Keratinocyte (primary cell): ENCODE measurements at regions not wholly inside any gene's neighbourhood (a gene's known extent, or its start where the extent isn't known, plus 50 kb on each side); places are given as distances from the start of the nearest gene placed in this dataset.

ENCODE experiments used
- DNase-seq: peaks from one replicate; pipeline ENCODE4 v3.0.0-alpha.2; 2011; ENCODE audit warnings: low read depth, missing footprints, low spot score
- FAIRE-seq: peaks from 2 replicates; lab custom pipeline; 2011; peaks lifted over from hg19 to GRCh38; lab: Jason Lieb, UNC
- H2AFZ ChIP-seq: 2 replicates; pipeline ENCODE4 v1.6.0; 2012; ENCODE audit warnings: low read length, control low read depth, inconsistent platforms; ENCODE audit not compliant: control insufficient read depth
- H3K27ac ChIP-seq: 2 replicates; pipeline ENCODE4 v1.5.1; 2011; ENCODE audit warnings: low read length; ENCODE audit not compliant: control insufficient read depth, insufficient read depth
- H3K27me3 ChIP-seq: 3 replicates; pipeline ENCODE4 v1.6.0; 2011; ENCODE audit warnings: low read length; ENCODE audit not compliant: control insufficient read depth, insufficient read depth; ENCODE audit errors: extremely low read depth
- H3K36me3 ChIP-seq, 2 experiments: 2 replicates in 1 of 2; 3 replicates in 1 of 2; pipeline ENCODE4 v1.5.1; 2011; ENCODE audit warnings: low read length in 2 of 2, mild to moderate bottlenecking in 1 of 2; ENCODE audit not compliant: control insufficient read depth in 2 of 2, insufficient read depth in 2 of 2; ENCODE audit errors: extremely low read depth in 1 of 2
- H3K4me1 ChIP-seq: 3 replicates; pipeline ENCODE4 v1.5.1; 2011; ENCODE audit warnings: low read length; ENCODE audit not compliant: control insufficient read depth, insufficient read depth; ENCODE audit errors: extremely low read depth
- H3K4me2 ChIP-seq: 3 replicates; pipeline ENCODE4 v1.6.0; 2011; ENCODE audit warnings: low read depth, low read length; ENCODE audit not compliant: control insufficient read depth, insufficient read depth; ENCODE audit errors: extremely low read depth
- H3K4me3 ChIP-seq, 3 experiments: fragments of 200-600 bp in 1 of 3; sonication (generic) in 1 of 3; 2 replicates in 2 of 3; 3 replicates in 1 of 3; pipeline ENCODE4 v1.5.1; 2011 to 2016; ENCODE audit warnings: low read length in 3 of 3, mild to moderate bottlenecking in 3 of 3, control low read depth in 2 of 3, inconsistent platforms in 1 of 3, low read depth in 1 of 3, mixed read lengths in 1 of 3, mixed run types in 1 of 3, moderate library complexity in 1 of 3; ENCODE audit not compliant: control insufficient read depth in 2 of 3, insufficient read depth in 2 of 3; ENCODE audit errors: extremely low read depth in 1 of 3
- H3K79me2 ChIP-seq: 2 replicates; pipeline ENCODE4 v1.6.0; 2012; ENCODE audit warnings: low read length; ENCODE audit not compliant: control insufficient read depth, insufficient read depth
- H3K9ac ChIP-seq: 3 replicates; pipeline ENCODE4 v1.6.0; 2011; ENCODE audit warnings: low read length; ENCODE audit not compliant: control insufficient read depth, insufficient read depth; ENCODE audit errors: extremely low read depth
- H3K9me1 ChIP-seq: 3 replicates; pipeline ENCODE4 v1.6.0; 2011; ENCODE audit warnings: low read length; ENCODE audit not compliant: control insufficient read depth, insufficient read depth; ENCODE audit errors: extremely low read depth
- H3K9me3 ChIP-seq: 2 replicates; pipeline ENCODE4 v1.5.1; 2012; ENCODE audit warnings: low read depth, low read length; ENCODE audit not compliant: control insufficient read depth
- H4K20me1 ChIP-seq: 3 replicates; pipeline ENCODE4 v1.6.0; 2011; ENCODE audit warnings: low read length; ENCODE audit not compliant: control insufficient read depth, insufficient read depth; ENCODE audit errors: extremely low read depth
- EZH2 ChIP-seq: IDR thresholded peaks from one replicate; pipeline ENCODE4 v1.6.1; 2012; ENCODE audit warnings: inconsistent platforms, mild to moderate bottlenecking, low read length, moderate library complexity
- dilution Hi-C: fragments of 300-500 bp; cut with MboI; formaldehyde crosslinking; loops from one replicate; pipeline ENCODE4 v1.7.0; 2020; ENCODE audit warnings: low sequenced_read_pairs; ENCODE audit not compliant: extremely low pct_ligation_motif_present
- TF ChIP-seq, protein P1 (sequence below), 3 experiments: IDR thresholded peaks in 1 of 3; conservative IDR thresholded peaks in 1 of 3; optimal IDR thresholded peaks in 1 of 3; 2 replicates in 2 of 3; 3 replicates in 1 of 3; pipeline versions ENCODE3 to v1.5.1; 2011; ENCODE audit warnings: low read length in 3 of 3, mild to moderate bottlenecking in 3 of 3, moderate library complexity in 2 of 3, control low read depth in 1 of 3, inconsistent platforms in 1 of 3; ENCODE audit not compliant: insufficient read depth in 2 of 3; ENCODE audit errors: extremely low read depth in 1 of 3

DNA sequence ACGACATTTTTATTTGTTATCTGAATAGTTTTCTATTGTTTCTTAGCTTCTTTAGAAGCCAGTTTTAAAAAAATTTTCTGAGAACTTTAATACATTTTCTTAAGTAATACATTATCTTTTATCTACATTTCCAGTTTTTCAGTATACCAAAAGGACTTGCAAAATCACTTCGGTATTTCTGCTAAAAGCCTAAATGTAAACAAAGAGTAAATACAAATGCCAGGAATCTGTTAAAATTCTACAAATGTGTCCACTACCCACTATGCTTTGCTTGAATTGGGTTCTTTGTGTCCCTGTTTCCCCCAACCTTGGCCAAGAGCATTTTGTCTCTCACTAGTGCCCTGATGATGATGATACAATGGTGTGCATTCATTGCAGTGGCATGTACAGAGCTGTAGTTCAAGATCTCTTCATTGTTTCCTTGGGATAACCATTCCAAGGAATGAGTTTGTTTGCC lies 611.2 kb downstream of the NR2F1-AS1 start:
- Histone ChIP-seq H3K4me2 (no peak overlapping the region), H3K27me3 (no peaks in the 10 kb centered on the region), H3K27ac (no peak overlapping the region), H3K4me3 (no peak overlapping the region), H2AFZ (no peak overlapping the region), H3K9me1 (no peaks in the 10 kb centered on the region), H3K9me3 (no peaks in the 10 kb centered on the region), H3K4me1 (no peaks in the 10 kb centered on the region), H3K79me2 (no peaks in the 10 kb centered on the region), H3K36me3 (no peaks in the 10 kb centered on the region), H3K9ac (no peak overlapping the region), H4K20me1 (no peaks in the 10 kb centered on the region)
- DNase-seq = no peak
- dilution Hi-C loops = no loop called here
- TF ChIP-seq, protein P1, sequence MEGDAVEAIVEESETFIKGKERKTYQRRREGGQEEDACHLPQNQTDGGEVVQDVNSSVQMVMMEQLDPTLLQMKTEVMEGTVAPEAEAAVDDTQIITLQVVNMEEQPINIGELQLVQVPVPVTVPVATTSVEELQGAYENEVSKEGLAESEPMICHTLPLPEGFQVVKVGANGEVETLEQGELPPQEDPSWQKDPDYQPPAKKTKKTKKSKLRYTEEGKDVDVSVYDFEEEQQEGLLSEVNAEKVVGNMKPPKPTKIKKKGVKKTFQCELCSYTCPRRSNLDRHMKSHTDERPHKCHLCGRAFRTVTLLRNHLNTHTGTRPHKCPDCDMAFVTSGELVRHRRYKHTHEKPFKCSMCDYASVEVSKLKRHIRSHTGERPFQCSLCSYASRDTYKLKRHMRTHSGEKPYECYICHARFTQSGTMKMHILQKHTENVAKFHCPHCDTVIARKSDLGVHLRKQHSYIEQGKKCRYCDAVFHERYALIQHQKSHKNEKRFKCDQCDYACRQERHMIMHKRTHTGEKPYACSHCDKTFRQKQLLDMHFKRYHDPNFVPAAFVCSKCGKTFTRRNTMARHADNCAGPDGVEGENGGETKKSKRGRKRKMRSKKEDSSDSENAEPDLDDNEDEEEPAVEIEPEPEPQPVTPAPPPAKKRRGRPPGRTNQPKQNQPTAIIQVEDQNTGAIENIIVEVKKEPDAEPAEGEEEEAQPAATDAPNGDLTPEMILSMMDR (optimal IDR thresholded peaks at IDR 0.05 in 1 of 3, IDR thresholded peaks at IDR 0.05 in 1 of 3, conservative IDR thresholded peaks at IDR 0.05 in 1 of 3; ENCODE audit: extremely low read depth in 1 of 3, insufficient read depth in 2 of 3, low read length in 3 of 3) = no peak
- no peak for TF ChIP-seq EZH2
- no peak for FAIRE-seq

DNA sequence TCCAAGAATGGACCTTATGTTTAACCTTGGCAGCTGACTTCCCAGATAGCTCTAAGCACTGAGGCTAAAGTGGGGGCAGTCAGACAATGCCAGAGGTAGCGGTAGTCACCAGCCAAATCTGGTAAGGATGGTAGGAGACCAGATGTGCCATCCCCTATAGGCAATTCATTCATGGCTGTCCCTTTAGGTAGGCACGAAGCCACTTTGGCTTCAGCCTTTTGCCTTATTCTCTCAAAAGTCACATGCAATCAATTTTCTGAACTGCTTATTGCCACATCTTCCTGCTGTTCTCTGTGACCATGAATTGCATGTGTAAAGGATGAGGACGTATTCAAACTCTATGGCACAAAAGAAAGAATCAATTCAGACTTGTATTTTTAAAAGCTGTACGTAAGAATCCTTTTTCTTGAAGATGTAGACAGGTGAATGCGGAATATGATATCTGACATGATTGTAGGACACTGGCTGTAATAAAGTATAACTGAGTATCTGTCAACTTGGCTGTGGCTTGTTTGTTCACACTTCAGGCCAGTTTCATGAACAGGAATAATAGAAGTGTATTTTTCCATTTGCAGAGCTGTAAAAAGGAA lies 611.7 kb downstream of the NR2F1-AS1 start:
- no peak for DNase-seq
- no peak overlapping the region for H2AFZ ChIP-seq
- H3K4me2 ChIP-seq = no peak overlapping the region
- TF ChIP-seq, protein P1 (optimal IDR thresholded peaks at IDR 0.05 in 1 of 3, IDR thresholded peaks at IDR 0.05 in 1 of 3, conservative IDR thresholded peaks at IDR 0.05 in 1 of 3; ENCODE audit: extremely low read depth in 1 of 3, insufficient read depth in 2 of 3, low read length in 3 of 3) = no peak
- TF ChIP-seq EZH2 = no peak
- H4K20me1 ChIP-seq = no peaks in the 10 kb centered on the region
- dilution Hi-C loops = no loop called here
- H3K4me1 ChIP-seq = no peaks in the 10 kb centered on the region
- H3K9me3 ChIP-seq = no peaks in the 10 kb centered on the region
- H3K27ac ChIP-seq = no peak overlapping the region
- no peaks in the 10 kb centered on the region for H3K27me3 ChIP-seq
- no peaks in the 10 kb centered on the region for H3K79me2 ChIP-seq
- H3K36me3 ChIP-seq = no peaks in the 10 kb centered on the region
- no peaks in the 10 kb centered on the region for H3K9me1 ChIP-seq
- FAIRE-seq = no peak
- H3K9ac ChIP-seq = no peak overlapping the region
- H3K4me3 ChIP-seq = no peak overlapping the region
